T-helper 2 cell (primary cell): ENCODE measurements at regions not wholly inside any gene's neighbourhood (a gene's known extent, or its start where the extent isn't known, plus 50 kb on each side); places are given as distances from the start of the nearest gene placed in this dataset.

ENCODE experiments used
- DNase-seq, 5 experiments: peaks; one replicate each; pipeline versions ENCODE4 v3.0.0 to v3.0.0-alpha.2; 2012 to 2022

DNA sequence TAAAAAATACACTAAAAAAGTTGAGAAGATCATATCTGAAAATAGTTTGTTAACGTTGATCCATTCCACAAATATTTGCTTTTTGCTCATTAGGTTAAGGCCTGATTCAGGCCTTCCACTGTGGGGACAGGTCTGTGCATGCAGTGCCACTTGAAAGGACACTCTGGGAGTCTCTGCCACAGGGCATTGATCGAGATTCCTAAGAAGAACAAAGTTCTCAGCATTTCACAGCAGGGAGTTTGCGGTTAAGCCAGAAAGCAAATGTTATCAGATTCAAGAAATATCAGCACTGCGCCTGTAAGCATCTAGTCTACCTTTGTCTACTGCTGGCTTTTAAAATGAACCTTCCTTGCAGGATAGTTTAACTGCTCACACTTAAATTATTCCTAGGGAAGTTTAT lies 62.2 kb upstream of the TNIP3 start:
- DNase-seq, result peak in 1 of 5 experiments; percentile 21

DNA sequence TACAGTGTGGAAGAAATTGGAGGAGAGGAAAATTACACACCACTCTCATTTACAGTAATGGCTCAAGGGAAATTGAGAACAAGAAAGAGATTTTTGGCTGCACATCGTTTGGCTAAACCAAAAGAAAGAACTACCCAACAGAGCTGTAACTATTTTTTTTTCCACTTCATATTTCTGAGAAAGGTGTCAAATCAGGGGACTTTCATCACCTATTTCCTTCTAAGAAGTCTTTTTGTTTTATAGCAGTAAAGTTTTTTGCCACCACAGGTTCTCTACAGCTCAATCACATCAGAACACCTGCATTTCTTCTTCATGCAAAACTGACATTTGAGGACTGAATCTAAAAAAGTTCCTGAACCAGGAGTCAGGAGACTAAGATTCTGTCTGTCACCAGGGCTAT lies 57.5 kb upstream of the TNIP3 start:
- peak in 1 of 5 experiments; percentile 32 for DNase-seq

DNA sequence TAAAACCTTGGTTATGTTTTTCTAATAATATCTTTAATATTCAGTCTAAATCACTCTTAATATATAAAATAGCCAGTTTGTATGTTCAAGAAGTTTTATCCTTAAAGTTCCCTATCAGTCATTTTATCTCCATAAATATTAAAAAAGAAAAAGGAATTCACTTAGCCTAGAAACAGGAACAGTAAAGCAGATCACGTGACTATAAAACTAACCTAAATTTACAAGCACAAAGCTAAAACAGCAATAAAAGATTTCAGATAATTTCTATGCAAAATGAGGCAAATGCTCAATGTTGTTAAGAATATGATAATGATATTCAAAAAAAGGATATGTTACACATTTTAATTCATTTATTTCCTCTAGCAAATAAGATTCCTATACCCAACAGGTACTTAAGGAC lies 57.1 kb upstream of the TNIP3 start:
- DNase-seq, result no peak

DNA sequence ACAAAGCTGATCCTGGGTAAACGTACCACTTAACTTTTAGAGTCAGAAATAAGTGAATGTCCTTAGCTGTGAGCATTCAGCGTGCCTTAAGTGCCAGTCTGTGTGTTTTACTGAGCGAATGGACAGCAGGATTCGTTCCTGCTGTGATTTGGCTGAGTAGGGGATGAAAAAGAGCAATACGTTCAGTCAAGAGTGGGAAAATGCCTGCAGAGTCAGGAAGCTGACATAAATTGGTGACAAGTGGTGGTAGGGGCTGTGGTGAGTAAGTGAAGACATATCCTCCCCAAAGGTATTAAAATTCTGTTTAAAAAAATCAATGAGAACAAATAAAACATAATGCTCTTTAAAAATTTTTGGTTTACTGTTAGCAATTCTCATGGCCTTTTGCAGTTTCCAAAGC lies 56.6 kb upstream of the TNIP3 start:
- peak in 1 of 5 experiments; percentile 31 for DNase-seq

DNA sequence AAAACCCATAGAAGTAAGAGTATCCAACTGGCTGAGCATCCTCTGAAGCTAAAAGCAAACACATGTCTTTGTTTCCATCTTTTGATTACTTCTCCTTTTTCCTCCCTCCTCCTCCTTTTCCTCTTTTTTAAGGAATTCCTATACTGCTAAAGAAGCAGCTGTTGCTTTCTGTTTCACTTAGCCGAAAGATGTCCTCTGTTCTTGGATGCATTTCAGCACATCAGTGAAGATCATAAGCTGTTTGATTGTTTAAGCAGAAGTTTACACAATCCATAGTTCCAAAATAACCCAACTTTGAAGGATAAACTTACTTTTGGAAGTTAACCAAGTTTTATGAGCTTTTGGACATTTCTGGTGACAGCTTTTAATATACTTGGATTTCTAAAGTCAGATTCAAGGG lies 55.1 kb upstream of the TNIP3 start:
- no peak for DNase-seq

DNA sequence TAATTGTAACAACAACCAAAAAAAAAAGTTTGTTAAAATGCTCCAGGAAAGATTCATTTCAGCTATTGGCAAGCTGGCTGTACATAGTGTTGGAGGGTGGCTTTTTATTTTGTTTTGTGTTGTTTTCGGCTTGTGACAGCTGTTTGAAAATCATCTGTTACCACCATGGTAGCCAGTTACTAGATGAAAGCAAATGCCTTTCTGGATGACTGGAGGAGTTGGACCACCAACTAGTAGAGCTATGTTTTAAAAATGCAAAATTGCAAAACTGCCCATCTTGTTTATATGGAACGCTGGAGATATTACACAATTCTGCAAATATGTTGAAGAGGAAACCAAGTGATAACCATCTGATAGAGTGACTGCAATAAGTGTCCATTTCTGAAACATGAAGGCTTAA lies 53.2 kb upstream of the TNIP3 start:
- DNase-seq, result no peak

DNA sequence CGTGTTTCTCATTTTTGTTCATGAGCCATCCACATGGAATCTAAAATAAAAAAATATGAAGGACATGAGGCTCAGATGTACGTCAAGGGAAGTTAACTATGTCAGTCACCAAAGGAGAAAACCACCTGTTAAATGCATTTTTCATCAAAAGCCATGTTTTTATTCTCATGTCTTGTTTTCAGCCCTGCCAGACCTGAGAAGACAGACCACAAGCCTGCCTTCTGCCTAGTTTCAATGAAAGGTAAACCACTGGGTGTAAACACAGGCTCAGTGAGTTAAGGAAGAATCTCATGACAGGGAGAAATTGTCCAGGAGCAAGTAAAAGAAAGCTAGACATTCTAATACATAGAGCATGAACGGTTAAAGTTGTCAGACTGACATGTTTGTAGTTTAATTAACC lies 52.3 kb upstream of the TNIP3 start:
- DNase-seq, result peak in 1 of 5 experiments; percentile 57

DNA sequence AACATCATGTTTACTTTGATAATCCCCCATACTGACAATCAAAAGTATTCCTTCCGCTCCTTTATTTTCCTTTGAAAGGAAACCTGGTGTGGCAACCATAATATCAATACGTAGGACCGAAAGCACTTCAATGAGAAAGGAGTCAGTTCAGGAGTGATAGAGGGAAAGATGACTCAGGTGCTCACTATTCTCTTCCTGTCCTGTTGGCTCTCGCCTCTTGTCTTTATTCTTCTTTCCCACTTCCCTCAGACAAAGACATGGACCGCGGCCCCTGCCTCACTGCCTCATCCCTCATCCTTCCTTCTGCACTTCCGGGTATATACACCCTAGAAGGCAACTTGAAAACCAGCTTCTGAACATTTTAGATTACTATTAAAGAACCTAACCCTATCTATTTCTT lies 49.8 kb upstream of the TNIP3 start:
- DNase-seq, result no peak
